GM11168 (cell line): ENCODE measurements at regions not wholly inside any gene's neighbourhood (a gene's known extent, or its start where the extent isn't known, plus 50 kb on each side); places are given as distances from the start of the nearest gene placed in this dataset.
"Not testable (repeated sequence)": the region's sequence is repeated elsewhere in the genome, so short reads cannot be mapped to it uniquely, and the experiment has no call there.

ENCODE experiments used
- in situ Hi-C: fragments of 300-500 bp; cut with MboI; formaldehyde crosslinking; loops from one replicate; pipeline ENCODE4 v1.12.0; 2022; ENCODE audit warnings: low sequenced_read_pairs; ENCODE audit not compliant: unreplicated experiment

- in situ Hi-C loops = no loop called here
Observed at GRCh38 chr2:194926873-194927272, 730.2 kb upstream of the SLC39A10 start.

- in situ Hi-C loops = no loop called here
Observed at GRCh38 chr2:194925742-194926141, 731.3 kb upstream of the SLC39A10 start.

DNA sequence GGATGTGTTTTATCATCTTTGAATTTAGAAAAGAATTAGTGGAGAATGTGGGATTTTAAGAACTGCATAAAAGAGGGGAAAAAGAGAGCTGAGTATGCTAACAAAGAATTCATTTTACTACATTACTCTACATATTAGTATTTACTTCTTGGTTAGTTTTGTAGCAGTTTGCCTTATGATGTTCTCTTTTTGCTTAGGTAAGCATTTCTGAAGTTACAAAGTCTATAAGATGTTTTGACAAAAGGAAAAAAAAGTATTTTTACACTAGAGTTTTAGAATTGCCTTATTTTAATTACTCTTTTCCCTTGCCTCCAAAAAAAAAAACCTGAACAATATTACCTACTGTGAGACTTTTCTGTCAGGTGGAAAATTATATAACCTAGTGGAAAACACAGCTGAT lies 739.5 kb upstream of the SLC39A10 start:
- in situ Hi-C loops = no loop called here

GRCh38 chr2:194915485-194915884 lies 741.5 kb upstream of the SLC39A10 start:
- in situ Hi-C loops = no loop called here

DNA sequence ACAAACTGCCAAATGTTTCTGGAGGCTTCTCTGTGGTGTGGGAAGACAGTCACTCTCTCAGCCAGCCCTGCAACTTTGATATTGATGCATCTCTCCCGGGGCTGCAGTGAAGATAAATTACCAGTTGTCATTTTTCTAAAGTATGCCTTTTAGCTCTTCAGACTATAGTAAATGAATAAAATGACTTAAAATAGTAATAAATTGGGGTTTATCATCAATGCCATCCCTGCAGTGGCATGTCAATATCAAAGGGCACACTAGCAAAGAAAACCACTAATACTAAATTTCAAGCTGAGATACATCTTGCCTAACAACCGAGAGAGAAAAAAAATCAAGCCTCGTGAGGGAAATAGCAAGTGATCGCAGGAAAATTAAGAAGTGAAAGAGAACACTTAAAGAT lies 749.5 kb upstream of the SLC39A10 start:
- in situ Hi-C loops = no loop called here

- in situ Hi-C loops = no loop called here
Observed at GRCh38 chr2:194896871-194897270, 760.2 kb upstream of the SLC39A10 start.

DNA sequence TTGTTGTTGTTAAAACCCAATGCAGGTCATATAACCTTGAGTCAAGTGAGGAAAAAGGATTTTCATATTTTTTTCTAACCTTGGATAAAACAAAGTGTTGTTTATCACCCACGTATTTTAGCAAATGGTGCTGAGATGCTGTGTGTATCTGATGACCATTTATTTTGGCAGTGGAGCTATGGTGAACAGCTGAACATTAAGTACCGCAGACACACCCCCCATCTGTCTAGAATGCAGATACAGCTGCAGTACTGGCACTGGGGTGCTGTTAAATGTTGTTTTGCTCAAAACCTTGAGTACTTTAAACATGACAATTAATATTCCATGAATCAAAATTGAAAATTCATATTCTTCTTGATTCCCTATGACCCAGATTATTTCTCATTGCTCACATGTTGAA lies 773.3 kb upstream of the SLC39A10 start:
- in situ Hi-C loops = no loop called here

DNA sequence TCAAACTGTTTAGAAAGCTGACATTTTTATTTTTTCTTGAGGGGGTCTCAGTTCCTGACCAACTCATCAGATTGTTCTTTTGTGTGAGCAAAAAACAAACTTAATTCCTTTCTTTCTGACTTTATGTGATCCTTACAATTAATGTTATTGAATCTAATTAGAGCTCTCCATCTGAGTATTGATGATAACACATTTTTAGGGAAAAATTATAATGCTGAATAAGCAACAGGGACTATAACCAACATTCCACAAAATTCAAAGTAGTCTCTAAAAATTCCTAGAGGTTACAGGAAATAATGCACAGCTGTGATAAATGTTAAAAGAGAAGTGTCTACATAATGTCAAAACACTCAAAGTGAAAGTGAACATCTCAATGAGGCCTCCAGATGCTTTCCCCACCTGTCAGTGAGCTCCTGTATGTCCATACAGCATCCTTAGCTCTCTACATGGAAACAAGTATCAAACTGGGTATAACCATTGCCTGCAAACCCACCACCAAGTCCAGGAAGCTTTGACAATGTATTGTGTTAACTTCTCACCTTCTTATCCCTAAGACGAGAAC lies 786.0 kb upstream of the SLC39A10 start:
- in situ Hi-C loops = no loop called here

- in situ Hi-C loops = no loop called here
Observed at GRCh38 chr2:194867328-194867727, 789.7 kb upstream of the SLC39A10 start.

- in situ Hi-C loops = no loop called here
Observed at GRCh38 chr2:194854941-194855340, 802.1 kb upstream of the SLC39A10 start.

GRCh38 chr2:194842871-194843270 lies 814.2 kb upstream of the SLC39A10 start:
- in situ Hi-C loops = no loop called here

DNA sequence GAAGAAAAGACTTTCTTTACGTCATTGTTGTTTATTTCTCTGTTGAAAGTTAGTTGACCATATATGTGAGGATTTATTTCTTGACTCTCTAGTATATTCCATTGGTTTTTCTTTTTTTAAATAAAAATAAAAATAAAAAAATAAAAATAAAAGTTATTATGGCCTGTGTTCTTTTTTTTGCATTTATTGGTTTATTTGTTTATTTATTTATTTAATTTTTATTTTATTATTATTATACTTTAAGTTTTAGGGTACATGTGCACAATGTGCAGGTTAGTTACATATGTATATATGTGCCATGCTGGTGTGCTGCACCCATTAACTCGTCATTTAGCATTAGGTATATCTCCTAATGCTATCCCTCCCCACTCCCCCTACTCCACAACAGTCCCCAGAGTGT lies 822.7 kb upstream of the SLC39A10 start:
- in situ Hi-C loops = not testable (repeated sequence)

GRCh38 chr2:194826241-194826640 lies 830.8 kb upstream of the SLC39A10 start:
- in situ Hi-C loops = no loop called here

DNA sequence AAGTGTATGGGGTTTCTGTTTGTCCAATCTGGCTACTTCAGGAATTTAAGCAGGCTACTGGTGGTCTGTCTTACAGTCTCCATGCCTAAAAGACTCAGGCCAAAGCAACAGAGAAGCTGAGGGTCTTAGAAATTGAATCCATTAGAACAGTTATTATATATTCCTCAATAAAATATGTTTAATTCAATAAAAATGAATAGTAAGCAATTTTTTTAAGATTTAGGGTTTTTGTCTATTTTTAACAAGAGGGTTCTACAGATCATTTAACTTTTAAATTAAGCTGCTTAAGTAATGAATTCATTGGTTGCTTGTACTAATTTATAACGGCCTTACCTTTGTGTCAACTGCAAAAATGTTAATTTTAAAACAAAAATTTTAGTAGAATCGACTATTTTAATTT lies 832.6 kb upstream of the SLC39A10 start:
- in situ Hi-C loops = no loop called here

- in situ Hi-C loops = no loop called here
Observed at GRCh38 chr2:194822657-194823056, 834.4 kb upstream of the SLC39A10 start.

DNA sequence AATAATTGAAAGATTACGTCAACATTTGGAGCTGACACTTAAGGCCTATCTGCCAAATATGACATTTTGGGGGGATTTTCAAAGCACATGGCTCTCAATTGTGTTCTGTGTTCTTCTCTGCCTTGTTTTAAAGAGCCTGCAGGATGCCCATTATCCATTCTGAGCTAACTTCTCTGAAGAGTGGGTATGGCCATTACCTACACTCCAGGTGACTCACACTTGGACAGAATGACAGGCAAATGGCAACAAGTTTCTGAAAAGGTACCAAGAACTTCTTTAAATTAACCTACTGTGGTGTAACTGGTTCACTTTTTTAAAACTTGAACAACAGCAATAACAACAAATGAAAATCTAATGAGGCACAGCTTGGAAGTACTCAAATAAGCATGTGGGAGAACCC lies 834.9 kb upstream of the SLC39A10 start:
- in situ Hi-C loops = no loop called here

- in situ Hi-C loops = no loop called here
Observed at GRCh38 chr2:194819367-194819766, 837.7 kb upstream of the SLC39A10 start.

DNA sequence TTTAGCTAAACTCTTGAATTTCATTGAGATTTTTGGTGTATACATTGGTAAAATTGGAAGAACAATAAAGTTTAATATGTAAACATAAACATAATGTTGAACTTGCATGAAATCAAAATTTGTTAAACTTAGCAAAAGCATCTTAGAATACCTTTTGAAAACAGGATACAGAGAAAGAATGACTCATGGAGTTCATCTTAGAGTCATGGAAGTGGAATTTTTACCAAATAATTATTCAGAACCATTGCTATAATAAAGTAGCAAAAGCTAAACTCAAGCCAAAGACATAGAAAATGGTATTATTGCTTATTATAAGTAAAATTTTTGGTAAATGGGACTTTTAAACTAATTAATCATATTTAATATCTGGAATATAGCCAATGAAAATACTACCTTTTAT lies 841.6 kb upstream of the SLC39A10 start:
- in situ Hi-C loops = no loop called here

- in situ Hi-C loops = no loop called here
Observed at GRCh38 chr2:194802589-194802988, 854.4 kb upstream of the SLC39A10 start.

- in situ Hi-C loops = not testable (repeated sequence)
Observed at GRCh38 chr2:194787071-194787470, 870.0 kb upstream of the SLC39A10 start.

DNA sequence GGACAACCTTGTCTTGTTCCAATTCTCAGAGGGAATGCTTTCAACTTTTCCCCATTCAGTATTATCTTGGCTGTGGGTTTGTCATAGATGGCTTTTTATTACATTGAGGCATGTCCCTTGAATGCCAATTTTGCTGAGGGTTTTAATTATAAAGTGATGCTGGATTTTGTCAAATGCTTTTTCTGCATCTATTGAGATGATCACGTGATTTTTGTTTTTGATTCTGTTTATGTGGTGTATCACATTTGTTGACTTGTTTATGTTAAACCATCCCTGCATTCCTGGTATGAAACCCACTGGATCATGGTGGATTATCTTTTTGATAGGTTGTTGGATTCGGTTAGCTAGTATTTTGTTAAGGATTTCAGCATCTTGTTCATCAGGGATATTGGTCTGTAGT lies 885.6 kb upstream of the SLC39A10 start:
- in situ Hi-C loops = not testable (repeated sequence)

DNA sequence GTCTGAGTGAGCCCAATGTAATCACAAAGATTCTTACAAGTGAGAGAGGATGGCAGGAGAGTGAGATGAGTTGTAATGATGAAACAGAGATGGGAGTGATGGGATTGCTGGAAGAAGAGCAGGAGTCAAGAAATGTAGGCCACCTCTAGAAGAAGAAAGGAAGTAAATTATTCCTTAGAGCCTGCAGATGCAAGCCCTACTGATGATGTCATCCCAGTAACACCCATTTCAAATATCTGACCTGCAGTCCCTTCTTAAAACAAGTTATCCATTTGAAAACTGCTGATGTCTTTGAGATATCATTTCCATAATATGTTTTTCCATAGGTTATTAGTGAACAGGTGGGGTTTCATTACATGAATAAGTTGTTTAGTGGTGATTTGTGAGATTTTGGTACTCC lies 888.0 kb upstream of the SLC39A10 start:
- in situ Hi-C loops = no loop called here

DNA sequence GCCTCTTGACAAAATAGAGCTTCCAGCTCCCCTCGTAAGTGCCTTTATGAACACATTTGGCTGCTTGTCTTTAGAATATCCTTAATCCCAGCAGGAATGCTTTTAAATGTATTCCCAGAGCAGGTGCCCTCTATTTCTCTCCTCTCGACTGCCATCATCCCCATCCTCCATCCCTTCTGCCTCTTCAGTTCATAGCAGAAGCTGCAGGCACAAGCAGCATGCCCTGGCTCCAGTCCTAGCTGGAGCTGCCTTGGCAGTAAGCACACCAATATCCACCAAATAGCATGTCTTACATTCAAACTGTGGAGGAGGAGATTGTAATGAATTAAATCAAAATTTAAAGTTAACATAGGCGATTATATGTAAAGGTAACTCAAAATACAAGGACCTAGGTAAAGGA lies 891.3 kb upstream of the SLC39A10 start:
- in situ Hi-C loops = no loop called here
